GM18505 (cell line): ENCODE measurements at regions not wholly inside any gene's neighbourhood (a gene's known extent, or its start where the extent isn't known, plus 50 kb on each side); places are given as distances from the start of the nearest gene placed in this dataset.
"Not testable (repeated sequence)": the region's sequence is repeated elsewhere in the genome, so short reads cannot be mapped to it uniquely, and the experiment has no call there.

Source experiments
- ATAC-seq: cut with Tn5 transposase; IDR thresholded peaks from one replicate; pipeline ENCODE4 v1.9.1; 2021; ENCODE audit not compliant: unreplicated experiment
- POLR2A ChIP-seq: IDR thresholded peaks from 4 replicates; pipeline ENCODE4 v1.6.1; 2011; ENCODE audit warnings: borderline replicate concordance; ENCODE audit not compliant: insufficient read depth, insufficient read length; ENCODE audit errors: extremely low read depth

DNA sequence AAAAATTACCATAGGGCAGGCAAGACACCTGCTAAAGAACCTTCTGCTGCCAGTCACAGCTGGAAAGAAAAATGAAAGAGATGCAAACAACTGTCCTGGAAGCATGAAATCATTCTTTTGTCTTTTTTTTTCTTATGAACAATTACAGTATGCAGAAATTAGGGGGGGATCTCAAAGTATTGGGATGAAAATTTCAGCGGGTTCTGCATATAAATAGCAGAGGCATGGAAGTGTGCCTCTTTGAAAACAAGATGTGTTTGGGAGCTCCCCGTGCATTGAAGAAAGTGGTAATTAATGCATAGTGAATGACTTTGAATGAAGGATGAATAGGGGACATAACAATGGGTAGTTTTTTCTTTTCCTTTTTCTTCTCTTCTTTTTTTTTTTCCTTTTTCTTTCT lies 431.2 kb downstream of the SOX2 start:
- no peak for TF ChIP-seq POLR2A
- ATAC-seq, result no peak

DNA sequence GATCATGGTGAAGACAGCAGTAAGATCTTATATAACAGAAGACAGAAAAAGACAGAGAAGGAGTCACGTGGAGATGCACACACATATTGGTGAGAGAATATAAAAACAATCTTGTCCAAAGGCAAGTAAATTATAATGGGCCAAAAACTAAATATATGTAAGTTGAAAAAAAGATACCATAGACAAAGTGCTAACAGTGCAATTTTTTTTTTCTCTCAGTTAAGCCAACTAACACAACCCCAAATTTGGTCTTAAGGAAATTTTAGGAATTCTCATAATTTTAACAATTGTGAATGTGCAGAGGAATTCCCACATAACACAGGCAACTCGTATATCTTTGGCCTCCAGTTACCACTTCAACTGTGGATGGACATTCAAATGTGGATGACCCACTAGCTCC lies 432.2 kb downstream of the SOX2 start:
- no peak for TF ChIP-seq POLR2A
- ATAC-seq, result no peak

DNA sequence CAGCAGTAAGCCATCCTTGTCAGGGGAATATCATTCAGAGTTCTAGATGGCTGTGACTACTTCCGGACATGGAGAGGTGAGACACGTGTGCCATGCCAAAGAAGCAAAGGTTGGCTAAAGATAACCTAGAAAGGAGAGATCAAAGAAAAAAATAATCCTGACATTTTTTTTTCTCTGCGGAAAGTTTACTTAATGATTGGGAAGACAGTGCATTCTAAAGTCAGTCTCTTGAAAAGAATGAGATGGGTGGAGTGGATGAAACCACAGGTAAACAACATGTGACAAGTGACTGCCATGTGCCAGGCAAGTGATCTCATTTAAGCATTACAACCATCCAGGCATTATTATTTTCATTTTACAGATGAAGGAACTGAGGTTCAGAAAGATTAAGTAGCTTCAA lies 436.6 kb downstream of the SOX2 start:
- no peak for TF ChIP-seq POLR2A
- ATAC-seq, result no peak

DNA sequence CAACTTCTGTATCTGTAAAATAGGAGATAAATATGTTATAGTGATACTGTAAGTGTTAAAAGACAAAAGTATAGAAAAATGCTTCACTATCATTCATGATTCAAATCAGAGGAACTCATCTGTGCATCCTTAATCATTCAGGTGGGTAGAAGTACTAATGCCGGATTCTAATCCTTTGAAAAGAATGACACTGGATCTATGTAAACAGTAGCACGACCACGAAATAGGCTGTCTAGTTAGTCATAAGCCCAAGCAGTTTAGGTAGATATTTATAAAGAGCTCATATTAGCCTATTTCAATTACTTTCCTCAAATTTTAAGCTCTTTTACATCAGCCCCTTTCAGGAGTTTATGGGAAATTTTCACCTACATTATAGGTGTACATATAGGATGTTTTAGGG lies 437.9 kb downstream of the SOX2 start:
- ATAC-seq, result no peak

DNA sequence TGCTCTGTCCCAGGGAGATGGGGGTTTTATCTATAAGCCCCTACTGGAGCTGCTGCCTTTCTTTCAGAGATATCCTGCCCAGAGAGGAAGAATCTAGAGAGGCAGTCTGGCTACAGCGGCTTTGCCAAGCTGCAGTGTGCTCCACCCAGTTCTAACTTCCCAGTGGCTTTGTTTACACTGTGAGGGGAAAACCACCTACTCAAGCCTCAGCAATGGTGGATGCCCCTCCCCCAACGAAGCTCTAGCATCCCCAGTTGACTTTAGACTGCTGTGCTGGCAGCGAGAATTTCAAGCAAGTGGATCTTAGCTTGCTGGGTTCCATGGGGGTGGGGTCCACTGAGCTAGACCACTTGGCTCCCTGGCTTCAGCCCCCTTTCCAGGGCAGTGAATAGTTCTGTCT lies 444.6 kb downstream of the SOX2 start:
- ATAC-seq, result not testable (repeated sequence)

More for the DNA sequence above, 437.9 kb downstream of the SOX2 start:
- TF ChIP-seq POLR2A, result no peak

DNA sequence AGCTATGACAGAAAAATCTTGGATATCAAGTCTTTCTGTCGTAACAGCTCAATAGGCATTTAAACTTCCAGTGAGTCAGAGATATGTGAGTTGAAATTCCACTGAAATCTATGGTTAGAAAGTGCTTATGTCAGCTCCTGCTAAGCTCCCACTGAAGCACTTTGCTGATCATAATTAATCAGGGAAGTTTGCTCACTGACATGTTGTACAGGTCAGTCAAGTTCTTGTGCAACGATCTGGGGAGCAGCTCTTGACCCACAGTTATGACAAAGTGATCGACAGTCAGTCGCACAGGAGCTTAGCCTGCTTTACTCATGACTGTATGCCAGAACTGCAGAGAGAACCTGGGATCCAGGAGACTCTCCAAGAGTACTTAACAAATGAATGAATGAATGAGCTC lies 453.5 kb downstream of the SOX2 start:
- no peak for ATAC-seq
- TF ChIP-seq POLR2A, result no peak

DNA sequence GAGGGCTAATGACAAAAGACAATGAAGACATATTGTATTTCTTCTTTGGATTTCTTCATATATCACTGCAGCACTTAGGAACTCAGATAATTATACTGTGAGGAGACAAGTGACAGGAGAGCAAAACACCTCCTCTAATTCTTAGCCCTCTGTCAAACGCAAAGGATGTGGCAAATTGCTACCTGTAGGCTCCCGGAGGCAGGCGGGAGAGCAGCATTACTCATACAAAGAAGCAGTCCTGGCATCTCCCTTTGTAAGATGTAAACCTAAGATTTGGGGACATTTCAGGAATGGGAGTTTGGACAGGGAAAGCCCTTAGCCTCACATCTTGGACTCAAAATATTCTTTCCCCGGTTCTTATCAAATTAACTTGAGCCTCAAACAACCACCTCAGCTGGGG lies 460.8 kb downstream of the SOX2 start:
- TF ChIP-seq POLR2A, result no peak
- ATAC-seq, result no peak

DNA sequence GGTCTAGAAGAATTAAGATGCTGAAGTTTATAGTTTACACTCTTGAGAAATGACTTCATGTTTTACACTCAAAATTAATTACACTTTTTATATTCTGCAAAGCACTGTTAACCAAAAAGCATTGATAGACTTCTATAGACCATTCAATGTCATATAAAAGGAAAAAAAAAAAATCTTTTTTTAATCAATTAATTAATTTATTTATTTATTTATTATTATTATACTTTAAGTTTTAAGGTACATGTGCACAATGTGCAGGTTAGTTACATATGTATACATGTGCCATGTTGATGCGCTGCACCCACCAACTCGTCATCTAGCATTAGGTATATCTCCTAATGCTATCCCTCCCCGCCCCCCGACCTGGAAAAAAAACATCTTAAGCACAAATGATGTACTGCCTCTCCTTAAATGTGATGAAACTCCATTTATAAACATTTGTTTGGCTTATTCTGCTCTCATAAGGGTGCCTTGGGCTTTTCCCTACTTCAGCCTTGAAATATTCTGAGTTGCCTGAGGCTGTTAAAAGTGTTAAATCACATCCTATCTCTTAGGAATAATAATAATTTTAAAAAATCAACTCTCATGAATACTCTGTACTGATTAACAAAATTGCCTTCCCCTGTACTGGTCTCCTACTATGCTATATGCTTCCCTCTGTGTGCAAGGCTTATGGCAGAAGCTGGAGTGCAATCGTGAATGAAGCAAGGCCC lies 466.9 kb downstream of the SOX2 start:
- no peak for ATAC-seq
- TF ChIP-seq POLR2A, result no peak

DNA sequence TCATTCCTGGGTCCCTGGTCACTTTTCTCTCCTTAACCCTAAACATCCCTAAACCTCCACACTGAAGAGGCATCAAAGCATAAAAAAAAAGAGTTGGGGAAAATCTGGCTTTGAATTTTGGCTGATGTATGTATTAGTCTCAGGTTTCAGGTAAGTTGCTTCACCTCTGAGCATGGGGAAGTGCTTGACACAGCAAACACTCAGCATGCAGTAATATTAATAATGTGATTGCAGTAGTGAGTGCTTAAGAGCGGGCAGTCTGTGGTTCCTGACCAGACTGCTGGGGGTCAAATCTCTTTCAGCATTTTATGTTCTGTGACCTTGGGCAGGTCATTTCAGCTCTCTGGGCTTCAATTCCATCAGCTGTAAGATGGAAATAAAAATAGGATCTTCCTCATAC lies 467.9 kb downstream of the SOX2 start:
- no peak for TF ChIP-seq POLR2A
- ATAC-seq, result no peak

DNA sequence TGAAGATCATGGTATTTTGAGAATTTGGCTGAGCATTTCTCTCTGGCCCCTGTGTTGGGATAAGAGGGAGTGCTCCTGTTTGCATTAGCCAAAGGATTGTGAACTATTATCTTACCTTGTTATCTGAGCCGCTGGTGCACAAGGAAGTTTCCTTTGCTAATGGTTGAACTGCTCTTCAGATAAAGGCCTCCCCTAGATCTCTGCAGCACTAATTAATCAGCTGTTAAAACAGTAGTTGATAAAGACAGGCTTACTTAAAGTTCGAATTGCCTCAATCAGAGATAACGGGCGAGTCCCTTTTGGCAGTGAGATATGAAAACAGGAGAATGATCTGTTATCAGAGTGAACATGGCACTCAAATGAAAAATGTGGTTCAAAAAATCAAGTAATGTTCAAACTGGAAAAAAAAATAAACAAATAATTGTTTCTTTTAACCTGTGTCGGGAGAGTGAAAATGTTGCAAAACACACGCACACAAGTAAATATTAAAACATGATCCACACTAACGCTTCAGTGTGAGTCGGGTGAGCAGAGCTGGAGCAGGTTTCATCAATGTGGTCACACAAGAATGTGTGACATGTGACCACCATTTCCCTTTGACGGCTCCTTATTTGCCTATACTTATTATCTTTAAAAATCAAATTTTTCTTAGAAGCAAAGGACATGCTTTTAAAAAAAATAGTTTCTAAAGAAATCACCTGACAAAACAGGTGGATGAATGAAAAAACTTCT lies 469.1 kb downstream of the SOX2 start:
- no peak for ATAC-seq
- TF ChIP-seq POLR2A, result no peak

DNA sequence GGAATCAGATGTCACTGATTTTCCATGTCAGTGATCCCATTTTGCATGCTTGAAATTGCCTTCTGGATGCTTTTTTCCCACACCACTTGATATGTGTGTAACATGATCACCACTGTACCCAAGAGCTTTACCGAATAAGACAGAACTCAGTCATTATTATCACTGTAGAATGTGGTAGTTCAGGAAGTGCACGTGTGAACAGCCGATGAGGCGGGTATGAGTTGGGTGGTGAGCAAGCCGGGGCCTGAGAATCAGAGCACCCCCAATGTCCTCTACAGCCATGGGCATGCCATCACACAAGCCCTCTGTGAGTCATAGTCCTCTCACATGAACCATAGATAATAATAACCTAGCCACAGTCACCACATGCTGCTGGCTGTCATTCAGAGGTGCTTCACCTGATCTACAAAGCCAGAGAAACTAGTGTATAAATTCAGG lies 470.8 kb downstream of the SOX2 start:
- no peak for ATAC-seq
- no peak for TF ChIP-seq POLR2A

DNA sequence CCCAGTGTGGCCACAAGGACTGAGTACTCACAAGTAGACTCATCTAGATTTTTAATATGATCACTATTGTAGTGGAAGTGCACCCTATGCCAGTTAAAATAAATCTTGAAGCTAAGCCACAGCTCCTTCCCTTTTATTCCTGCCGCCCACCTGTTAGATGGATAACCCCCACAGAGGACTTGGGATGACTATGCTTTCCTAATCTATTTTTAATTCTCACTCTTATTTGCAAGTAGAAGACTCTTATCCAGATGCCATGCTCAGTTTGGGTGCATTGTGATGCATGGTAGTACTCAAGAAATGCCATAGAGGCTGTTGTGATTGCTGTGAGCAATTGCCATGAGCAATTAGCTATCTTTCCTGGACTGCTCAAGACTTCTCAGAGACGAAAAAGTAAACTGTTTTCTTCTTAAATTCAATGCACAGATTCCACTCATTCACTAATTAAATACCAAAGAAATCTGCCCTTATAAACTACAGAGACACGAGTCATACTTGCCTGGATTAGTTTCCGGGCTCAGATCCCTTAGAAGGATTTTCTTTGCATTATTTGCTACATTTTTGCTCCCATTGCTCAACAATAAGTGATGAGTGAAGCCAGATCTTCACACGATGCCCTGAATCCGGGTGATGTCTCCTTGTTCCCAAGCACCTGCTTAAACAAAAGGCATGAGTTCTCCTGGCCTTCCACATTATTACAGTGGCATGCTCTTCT lies 472.1 kb downstream of the SOX2 start:
- TF ChIP-seq POLR2A, result no peak

DNA sequence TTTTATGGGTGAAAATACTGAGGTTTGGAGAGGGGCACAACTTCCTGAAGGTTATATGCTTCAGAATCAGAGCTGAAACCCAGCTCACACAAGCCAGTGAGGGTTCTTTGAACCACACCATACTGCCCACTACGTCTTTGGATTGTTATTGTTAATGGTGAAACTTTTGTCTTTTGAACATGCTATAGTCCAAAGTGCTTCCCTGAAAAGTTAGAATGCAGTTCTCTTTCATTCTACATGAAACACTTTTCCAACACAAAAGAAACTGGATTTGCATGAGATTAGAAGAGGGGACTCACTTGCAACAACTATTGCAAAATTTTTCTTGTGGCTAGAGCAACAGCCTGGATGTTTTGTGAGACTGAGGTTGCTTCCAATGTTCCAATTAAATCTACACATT lies 473.6 kb downstream of the SOX2 start:
- ATAC-seq, result no peak
- no peak for TF ChIP-seq POLR2A

More for the DNA sequence above, 472.1 kb downstream of the SOX2 start:
- ATAC-seq, result no peak

DNA sequence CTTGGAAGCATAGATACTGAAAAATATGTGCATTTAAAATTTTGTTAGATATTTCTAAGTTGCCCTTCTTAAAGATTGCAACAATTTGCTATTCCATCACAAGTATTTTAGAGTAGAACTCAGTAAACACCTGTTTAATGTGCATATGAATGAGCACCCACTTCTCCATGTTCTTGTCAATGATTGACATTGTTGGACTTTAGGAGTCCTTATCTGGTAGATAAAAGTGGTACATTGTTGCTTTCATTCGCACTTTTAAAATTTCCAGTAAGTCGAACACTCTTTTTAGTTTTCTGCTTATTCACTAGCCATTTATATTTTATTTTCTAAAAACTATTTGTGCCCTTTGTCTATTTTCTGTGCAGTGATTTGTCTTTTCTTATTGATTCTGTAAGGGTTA lies 478.3 kb downstream of the SOX2 start:
- no peak for ATAC-seq
- TF ChIP-seq POLR2A, result no peak
